HUDEP-2 (cell line): ENCODE measurements at regions not wholly inside any gene's neighbourhood (a gene's known extent, or its start where the extent isn't known, plus 50 kb on each side); places are given as distances from the start of the nearest gene placed in this dataset.

Experiments
- DNase-seq, 76 experiments: peaks; one replicate each; lab custom pipeline; 2025; ENCODE audit not compliant: unreplicated experiment in 76 of 76; lab: John Stamatoyannopoulos, UW

DNA sequence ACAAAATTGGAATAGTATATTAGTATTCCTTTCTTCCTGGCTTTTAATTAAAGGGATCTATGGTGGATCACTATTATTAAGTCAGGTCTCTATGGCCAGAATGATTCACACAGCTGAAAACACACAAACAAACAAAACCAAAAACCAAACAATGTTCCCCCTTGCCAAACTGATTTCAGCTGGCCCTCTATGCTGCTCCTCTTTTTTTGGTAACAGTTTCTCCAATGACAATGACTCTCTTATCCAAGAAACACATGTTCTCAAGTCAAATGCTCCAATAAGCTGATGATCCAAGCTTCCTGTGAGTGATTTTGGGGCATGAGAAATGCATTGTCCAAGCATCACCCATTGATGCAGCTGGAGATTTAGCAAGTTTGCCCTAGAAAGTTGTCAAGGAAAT, 193.4 kb upstream of the TUT7 start:
- no peak for DNase-seq

DNA sequence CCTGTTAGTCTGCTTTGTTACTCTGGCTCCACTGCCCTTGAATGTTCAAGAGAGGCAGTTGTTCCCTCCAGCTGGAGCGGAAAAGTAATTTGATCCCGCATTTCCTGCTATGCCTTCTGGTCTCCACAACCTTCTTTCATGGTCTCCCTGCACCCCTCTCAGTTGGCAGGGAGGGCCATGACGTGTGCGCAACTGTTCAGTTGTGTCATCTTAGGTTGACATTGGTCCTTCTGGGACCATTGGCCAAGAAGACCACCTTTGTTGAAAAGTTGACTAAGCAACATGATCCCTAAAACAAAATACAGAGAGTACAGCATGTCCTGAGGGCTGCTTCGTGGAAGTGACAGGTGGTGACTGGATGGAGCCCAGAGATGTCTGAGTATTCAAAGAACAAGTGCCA, 192.5 kb upstream of the TUT7 start:
- DNase-seq = no peak

DNA sequence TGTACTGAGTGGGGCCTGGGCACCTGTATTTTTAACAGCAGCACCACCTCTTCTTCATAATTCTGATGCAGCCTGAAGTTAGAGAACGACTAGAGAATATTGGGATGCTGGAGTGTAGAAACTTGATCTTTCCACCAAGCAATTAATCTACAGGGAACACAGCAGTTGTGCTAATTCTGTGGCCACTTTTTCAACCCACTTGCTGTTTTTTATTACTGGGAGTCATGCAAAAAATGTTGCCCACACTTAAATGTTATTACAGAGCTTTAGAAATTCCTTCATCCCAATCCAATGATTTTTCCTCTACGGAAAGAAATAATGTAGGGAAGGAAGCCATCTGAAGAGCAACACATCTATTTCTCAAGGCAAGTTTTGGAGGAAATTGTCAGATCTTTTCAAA, 190.9 kb upstream of the TUT7 start:
- no peak for DNase-seq

DNA sequence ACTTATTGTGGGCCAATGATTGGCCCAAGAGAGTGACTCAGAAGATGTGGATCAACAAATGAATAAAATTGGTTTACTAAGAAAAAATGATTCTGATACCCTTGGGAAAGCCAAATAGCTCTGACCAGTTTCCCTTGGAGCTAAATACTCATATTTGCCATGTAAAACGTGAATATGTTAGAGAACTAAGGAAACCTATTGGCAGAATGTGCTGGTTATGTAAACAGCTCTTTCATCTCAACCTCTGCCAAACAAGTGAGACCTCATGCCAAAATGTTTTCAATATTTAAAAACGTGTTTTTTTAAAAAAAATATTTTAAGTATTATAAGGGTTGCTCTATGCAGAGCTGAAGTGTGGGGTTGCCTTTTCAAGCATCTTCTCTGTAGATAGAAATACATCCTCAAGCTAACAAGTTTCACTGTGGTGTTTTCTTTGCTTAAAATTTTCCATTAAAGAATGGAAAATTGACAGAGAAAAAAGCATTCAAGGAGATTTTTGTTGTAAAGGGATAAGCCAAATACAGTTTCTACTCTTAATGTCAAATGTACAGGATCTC, 186.9 kb upstream of the TUT7 start:
- no peak for DNase-seq

DNA sequence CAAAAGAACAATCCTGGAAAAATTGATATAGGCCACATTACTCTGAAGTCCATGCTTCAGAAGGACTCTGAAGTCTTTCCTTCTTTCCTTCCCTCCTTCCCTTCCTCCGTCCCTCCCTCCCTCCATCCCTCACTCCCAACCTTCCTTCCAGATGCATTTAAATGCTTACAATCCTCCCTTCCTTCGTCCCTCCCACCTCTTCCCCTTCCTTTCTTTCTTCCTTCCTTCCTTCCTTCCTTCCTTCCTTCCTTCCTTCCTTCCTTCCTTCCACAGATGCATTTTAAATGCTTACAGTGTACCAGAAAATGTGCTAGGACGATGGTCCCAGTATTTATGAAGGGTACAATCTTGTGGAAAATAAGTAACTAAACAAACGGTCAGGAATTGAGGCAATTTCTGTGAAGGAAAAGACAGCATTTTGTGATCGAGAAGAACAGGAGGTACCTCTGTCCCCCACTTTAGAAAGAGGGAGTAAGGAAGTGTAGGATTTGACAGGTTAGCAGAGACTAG, 181.3 kb upstream of the TUT7 start:
- no peak for DNase-seq

DNA sequence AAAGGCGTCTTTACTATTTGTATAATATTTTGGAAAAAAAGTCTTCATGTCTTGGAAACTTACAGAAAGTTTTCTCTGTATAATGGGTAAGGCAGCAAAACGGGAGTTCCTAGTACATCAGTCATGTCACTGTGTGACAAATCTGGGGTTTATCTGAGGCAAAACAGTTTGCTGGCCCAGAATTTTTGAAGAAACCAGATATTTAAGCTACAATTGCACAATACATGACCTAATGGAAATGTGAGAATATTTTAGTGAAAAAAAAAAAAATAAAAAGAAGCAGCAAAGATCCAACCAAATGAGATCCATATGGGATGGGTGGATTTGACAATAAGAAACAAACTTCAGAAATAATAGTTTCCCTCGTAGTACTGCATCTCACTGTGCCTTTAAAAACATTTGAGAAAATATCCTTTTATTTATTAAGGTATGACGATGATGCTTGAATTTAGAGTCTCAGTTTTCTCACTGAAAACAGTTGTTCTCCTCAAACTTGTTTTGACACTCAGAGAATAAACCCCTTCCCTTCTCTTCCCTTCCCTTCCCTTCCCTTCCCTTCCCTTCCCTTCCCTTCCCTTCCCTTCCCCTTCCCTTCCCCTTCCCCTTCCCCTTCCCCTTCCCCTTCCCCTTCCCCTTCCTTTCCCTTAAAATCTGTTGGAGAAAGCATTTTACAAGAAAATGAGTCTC, 180.5 kb upstream of the TUT7 start:
- DNase-seq = no peak

DNA sequence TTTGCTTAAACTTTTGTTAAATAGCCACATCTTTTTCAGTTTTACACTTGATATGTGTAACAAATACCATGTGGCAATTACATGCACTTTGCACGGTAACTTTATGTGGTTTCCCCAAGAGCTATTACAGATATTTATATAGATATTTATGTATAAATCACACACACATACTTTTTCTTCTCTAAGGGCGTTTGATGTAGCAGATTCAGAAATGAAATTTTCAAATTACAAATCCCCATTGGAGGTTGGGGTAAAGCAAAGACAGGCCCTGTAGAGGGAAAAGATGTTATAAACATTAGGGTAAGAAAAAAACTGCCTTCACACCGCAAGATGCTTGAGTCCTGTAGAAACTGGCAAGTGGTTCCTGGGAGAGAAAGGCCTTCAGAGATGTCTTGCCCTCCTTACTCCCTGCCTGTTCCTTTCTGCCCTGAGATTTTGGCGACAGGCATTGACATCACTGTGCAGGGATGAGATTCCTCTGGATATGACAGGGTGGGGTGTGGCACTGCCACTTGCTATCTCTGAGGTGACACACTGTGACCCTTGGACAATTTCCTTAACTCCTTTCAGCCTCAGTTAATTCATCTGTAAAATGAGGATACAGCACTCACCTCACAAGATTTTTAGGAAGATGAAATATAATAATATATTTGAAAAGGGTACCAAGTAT, 177.9 kb upstream of the TUT7 start:
- no peak for DNase-seq

DNA sequence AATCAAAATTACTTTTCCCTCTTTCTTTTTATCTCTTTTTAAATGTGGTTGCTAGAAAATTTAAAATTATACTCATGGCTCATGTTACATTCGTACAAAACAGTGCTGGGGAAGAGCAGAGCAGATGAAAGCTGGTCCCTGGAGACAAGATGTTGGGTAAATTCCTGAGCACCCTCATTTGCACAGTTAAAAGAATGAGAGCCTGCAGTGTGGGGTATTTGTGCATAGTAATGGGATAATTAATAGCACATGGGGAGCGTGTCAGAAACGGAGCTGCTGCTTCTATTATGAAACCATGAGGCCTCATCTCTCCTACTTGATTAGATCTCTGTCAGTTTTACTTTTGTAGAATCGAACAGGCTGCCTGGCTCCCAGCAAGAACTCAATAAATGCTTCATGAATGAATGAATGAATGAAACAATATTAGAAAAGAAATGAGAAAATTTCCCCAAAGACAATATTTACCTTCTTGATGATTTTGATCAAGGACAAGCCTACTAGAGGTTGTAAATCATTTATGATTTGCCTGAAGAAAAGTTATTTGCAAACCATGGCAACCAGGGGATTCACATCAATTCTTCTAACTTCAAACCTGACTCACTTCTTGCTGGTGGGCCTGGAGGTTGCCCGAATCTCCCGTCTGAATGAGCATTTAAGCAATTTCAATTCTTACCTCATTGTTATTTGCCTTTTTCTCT, 177.2 kb upstream of the TUT7 start:
- DNase-seq = no peak

DNA sequence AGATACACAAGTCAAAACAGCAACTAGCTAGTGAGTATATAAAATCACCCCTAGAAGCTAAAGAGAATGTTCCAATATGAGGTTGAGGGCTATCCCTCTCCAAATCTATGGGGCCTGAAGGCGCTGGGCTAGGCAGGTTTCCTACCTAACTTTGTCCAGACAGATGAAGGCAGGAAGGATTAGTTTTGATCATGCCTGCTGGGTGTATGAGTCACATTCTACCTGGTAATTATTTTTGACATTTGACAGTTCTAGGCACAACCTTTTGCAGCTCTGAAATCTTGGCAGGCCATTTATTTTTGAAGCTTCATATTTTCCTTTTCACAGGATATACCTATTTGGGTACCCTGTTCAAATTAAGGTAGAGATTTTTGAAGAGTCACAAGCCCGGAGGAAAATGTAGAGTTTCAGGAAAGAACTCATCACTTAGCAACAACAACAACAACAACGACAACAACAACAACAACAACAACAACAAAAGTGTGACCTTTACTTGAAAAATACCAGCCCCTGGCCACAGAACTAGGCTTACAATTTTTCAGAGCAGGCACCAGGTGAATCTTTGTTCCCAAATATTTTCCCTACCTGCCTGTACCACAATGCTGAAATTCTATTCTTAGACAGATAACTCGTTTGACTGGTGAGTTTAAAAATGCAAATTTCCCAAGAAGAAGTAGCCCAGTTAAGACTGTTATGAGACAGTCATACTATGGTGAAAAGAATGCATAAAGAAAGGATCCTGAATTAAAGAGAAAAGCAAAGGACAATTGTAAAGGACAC, 175.5 kb upstream of the TUT7 start:
- DNase-seq = no peak

DNA sequence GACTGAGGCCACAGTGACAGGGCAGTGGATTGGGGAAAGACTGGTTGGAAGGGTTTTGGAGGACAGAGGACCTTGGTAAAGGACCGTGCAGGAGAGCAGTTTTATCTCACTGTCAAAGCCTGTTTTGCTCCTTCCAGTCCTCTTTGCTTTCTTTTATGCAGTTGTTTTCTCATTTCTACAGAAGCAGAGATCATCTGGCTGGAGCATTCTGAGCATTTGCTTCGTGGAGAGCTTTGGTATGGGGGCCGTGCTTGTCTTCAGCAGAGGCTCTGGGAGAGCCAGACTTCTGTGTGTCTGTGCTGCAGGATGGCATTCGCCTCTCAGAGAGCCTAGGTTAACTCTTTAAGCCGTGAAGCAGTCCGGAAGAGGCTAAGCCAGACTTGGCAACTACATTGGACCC, 171.8 kb upstream of the TUT7 start:
- DNase-seq = no peak

DNA sequence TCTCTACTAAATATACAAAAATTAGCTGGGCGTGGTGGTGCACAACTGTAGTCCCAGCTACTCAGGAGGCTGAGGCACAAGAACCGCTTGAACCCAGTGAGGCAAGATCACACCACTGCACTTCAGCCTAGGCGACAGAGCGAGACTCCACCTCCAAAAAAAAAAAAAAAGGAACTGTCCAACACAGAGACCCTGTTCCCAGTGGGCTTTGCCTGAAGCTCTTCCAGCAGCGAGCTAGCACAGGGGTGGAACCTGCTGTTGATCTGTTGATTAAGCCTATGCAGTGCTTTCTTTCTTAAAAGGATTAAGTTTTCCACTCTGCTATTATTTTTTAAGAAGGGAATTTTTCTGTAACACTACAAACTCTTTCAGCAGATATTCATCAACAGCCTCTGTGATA, 171.0 kb upstream of the TUT7 start:
- DNase-seq = no peak

DNA sequence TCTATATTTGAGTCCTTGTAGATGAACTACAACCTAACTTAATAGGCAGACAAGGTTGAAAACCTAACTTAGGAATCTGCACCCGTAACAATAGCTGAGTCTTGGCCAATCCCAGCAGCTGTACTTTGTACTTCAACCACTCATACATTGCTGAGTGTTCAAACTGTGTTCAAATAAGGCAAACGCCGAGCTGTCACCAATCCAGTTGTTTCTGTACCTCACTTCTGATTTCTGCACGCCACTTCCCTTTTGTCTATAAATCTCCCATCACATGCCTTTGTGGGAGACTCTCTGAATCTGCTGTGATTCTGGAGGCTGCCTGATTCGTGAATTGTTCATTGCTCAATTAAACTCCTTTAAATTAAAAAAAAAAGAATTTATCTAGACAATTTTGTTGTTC, 167.8 kb upstream of the TUT7 start:
- DNase-seq = no peak

DNA sequence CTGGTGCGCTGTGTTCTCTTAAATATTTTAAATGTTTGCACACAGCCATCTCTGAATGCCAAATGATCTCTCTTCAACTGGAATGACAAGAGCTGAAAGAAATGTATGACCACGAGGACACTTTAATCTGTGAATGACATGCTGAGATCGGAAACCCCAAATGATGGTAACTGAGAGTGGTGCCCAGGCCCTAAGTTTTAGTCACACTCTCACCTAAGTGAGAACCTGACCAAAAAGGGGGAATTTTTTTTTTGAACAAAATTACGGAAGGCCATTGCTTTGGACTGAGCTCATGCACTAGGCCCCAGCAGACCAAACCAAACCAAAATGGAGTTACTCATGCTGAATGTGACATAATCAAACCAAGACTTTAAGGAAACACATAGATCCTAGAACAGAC, 167.1 kb upstream of the TUT7 start:
- no peak for DNase-seq

DNA sequence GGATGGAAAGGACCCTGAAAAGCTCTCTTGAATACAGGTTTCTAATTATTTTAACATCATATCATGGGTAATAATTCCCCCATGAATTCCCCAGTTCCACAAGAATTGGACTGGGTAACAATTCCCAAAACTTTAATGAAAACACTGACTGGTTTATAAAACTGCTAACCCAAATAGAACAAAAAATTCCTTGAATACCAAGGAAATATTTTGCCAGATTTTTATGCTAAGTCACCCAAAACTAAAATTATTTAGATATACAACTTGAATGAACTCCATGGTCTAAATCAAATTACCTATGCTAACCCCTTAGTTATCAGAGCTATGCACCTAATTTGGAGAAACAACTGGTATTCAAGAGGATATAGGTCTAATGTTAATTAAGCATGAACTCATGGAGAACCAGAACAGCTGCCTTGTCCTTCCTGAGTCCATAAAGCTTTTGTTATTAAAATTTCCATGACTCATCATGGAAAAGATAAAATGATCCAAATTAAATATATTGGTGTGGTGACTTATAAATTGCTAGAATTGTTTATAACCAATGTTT, 164.9 kb upstream of the TUT7 start:
- no peak for DNase-seq

DNA sequence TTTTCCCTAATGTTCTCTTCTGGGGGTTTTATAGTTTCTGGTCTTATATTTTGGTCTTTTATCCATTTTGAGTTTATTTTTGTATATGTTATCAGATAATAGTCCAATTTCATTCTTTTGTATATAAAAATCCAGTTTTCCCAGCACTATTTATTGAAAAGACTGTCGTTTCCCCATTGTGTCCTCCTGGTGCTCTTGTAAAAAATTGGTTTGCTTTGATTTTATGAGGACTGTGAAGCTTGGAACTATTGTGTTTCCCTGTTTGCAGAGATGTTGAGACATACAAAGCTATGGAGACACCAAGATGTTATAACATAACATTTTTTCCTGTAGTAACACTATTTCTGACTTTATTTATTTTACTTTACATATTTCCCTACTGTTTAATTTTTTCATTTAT, 163.3 kb upstream of the TUT7 start:
- DNase-seq = no peak

DNA sequence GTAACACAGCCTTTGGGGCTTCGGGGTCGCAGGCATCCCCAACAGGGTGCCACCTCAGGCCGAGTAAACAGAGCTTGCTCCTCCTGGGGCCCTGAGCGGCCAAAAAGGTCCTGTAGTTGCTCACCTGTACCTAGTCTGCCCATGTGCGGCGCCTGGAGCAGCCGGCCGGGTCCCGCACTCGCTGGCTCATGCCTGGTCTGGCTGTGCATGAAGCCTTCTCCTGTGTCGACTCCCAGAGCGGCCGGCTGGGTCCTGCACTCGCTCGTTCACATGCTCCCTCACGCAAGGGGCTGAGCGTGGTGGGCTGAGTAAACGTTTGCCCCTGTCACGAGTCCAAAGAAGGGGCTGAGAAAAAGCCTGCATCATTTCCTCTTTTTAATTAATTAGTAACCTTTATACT, 162.4 kb upstream of the TUT7 start:
- no peak for DNase-seq

DNA sequence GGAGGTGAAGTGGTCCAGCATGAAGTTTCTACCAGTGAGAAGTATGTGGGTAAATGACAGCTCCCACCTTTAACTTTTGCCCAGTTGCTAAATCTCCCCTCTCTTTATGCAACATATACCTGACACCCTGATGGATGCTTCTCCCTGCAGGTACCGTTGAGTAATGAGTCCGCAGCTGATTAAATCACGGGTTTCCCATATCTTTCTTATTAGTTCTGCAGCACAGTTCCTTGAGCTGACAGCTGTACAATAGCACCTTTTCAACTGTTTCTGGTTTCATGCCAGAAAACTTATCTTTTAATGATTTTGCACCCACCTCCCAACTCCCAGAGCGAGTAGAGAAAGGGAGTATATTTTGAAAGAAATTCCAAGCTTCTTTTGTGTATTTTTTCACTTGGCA, 161.0 kb upstream of the TUT7 start:
- DNase-seq = no peak

DNA sequence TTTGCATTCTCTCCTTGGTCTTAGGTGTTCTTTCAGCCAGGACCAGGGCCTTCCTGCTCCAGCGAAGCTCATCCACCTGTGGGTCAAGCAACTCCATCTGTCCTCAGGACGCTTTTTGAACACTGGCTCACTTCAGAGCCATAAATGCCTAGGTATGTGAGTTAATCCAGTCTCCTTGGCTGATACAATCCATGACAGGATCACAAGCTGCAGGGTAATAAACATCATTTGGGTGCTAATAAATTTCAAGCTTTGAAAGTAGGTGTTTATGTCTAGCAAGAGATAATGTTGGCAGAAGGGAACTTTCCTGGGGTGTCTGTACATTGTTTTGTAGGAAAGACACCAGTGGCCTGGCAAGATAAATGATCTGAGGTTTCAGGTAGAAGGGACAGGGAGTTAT, 159.2 kb upstream of the TUT7 start:
- DNase-seq = no peak

DNA sequence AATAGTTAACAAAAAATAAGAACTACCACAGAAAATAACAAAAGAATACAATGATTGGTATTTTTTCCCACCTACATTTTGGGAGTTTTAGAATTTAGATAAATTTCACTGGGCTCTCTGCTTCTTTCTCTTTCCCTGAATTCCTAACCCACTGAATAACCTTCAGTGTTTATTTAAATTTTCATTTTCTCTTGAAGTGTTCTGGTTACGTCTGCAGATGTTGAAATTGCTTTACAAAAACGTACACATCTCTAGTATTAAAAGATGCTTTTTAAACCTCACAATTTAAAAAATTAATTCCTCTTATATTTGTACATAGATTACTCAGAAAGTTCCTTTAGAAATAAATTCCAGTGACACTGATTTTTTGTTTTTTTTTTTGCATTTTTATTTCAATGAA, 158.7 kb upstream of the TUT7 start:
- DNase-seq = no peak

DNA sequence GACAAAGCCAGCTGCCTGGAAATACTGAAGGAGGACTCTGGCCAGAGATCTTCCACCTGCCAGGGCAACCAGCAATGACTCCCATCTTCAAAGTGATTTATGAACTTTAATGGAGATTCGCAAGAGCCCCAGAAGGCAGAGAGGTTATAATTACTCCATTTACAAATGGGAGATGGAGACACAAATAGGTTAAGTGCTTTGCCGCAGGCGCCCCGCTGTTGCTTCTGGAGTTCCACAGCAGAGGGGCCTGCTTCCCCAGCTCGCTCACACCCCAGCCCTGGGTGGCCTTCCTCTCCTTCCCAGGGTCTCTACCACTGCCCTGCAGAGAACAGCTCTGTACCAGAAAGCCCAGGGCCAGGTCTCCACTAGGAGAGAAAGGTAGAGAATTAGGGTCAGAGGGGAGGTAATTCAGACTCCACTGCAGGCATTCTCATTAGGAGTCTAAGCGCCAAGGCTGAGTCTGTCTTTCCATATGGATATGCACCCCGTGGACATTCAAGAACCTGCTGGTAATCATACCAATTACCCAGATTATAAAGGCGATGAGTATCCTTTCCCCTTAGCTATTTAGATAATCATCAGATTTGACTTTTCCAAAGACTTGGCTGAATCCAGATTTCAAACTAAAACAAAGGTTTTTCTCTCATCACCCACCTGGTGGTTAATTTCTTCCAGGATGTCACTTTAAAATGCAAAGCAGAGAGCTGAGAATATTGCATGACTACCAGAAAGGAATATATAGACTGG, 157.6 kb upstream of the TUT7 start:
- no peak for DNase-seq
